Psoas muscle (tissue), 7 donors: ENCODE measurements at regions not wholly inside any gene's neighbourhood (a gene's known extent, or its start where the extent isn't known, plus 50 kb on each side); places are given as distances from the start of the nearest gene placed in this dataset.
A peak's percentile ranks its signal among the peaks of the same experiment; 100 is the strongest.

ENCODE experiments used
- ATAC-seq, 4 donors: fragments of 200-7000 bp; cut with Tn5 transposase; one replicate each; pipeline ENCODE4 v1.9.1; 2020; ENCODE audit warnings: moderate library complexity in 3 of 4, mild to moderate bottlenecking in 2 of 4
- DNase-seq, 2 donors: peaks; one replicate each; pipeline ENCODE4 v3.0.0-alpha.2; 2020
- H3K27ac ChIP-seq: fragments of 200-600 bp; one replicate; pipeline ENCODE4 v1.8.0; 2022
- H3K27me3 ChIP-seq, 3 donors: fragments of 200-600 bp in 1 of 3; one replicate each; pipeline versions ENCODE4 v1.6.1 to v1.8.0; 2013 to 2022; ENCODE audit warnings: low read length in 2 of 3, mild to moderate bottlenecking in 2 of 3, moderate library complexity in 1 of 3; ENCODE audit not compliant: insufficient read depth in 3 of 3
- H3K36me3 ChIP-seq, 2 donors: fragments of 200-600 bp in 1 of 2; one replicate each; pipeline versions ENCODE4 v1.6.1 to v1.8.0; 2013 to 2022; ENCODE audit warnings: low read depth in 1 of 2, mild to moderate bottlenecking in 1 of 2, moderate library complexity in 1 of 2; ENCODE audit not compliant: insufficient read depth in 1 of 2
- H3K4me1 ChIP-seq: fragments of 200-600 bp; one replicate; pipeline ENCODE4 v1.8.0; 2022
- H3K4me3 ChIP-seq: fragments of 200-600 bp; one replicate; pipeline ENCODE4 v1.8.0; 2022; ENCODE audit warnings: mild to moderate bottlenecking
- H3K9me3 ChIP-seq: fragments of 200-600 bp; one replicate; pipeline ENCODE4 v1.8.0; 2022
- CTCF ChIP-seq: fragments of 200-600 bp; IDR thresholded peaks from one replicate; pipeline ENCODE4 v1.8.0; 2022; ENCODE audit warnings: antibody characterized with exemption
- WGBS, 3 donors: extraction: QIAGEN DNeasy Blood & Tissue Kit; methylation state at CpG; one replicate each; pipeline versions ENCODE4 v1.1.6 to v1.1.7; 2013; 5-methylcytosine and 5-hydroxymethylcytosine counted together
- intact Hi-C, 2 donors: fragments of 100-400 bp; cut with DNase I; formaldehyde crosslinking; loops; one replicate each; pipeline versions ENCODE4 v1.11.0 to v1.14.2; 2022
- donor health status: healthy with polysubstance abuse.
- donor health status: DM: no; HTN: no; CAD: no; lungs with moderate emphysema.
- donor health status: Bipolar disorder and iron deficiency.
- donor health status: healthy.
- donor health status: DM: yes; HTN: yes; CAD: no.
- donor health status: DM: no; HTN: no; CAD: no.
- donor health status: DM: yes; HTN: yes; CAD: no.

- TF ChIP-seq CTCF: no peak
- H3K36me3 ChIP-seq: no peaks in the 10 kb centered on the region
- H3K4me3 ChIP-seq: no peak overlapping the region
- DNase-seq (no peak), ATAC-seq (no peak)
- WGBS, 3 donors: 83 to 92% (median 86%) methylated on average over 4 of the region's 4 CpGs
- H3K4me1 ChIP-seq: no peaks in the 10 kb centered on the region
- H3K9me3 ChIP-seq: no peaks in the 10 kb centered on the region
- H3K27me3 ChIP-seq: peaks cover 0 to 41% (median 10%) of the 10 kb centered on the region in 3 donors
- H3K27ac ChIP-seq: no peak overlapping the region
- intact Hi-C loops: no loop called here
These were observed 156.4 kb downstream of the OR2B2 start for GRCh38 chr6:27755768-27756167.

DNA sequence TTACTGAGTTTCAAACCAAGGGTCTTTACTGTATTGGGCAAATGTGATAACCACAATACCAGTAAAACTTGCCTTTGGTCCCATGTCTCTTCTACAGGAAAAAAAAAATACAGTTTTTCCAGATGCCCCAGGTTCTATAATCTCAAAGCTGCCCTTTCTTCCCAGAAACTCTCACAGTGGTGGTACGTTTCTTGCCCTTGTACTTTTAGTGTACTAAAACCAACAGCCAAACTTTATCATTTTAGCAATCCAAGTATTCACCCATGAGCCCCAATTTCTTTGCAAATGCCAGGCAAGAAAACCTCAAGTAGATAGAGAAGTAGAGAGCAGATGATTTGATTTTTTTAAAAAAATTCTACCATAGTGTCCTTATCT, 157.8 kb downstream of the OR2B2 start:
- Histone ChIP-seq H3K36me3 (no peaks in the 10 kb centered on the region), H3K9me3 (no peaks in the 10 kb centered on the region), H3K4me3 (peak overlapping the region; percentile 75), H3K4me1 (no peaks in the 10 kb centered on the region), H3K27ac (no peak overlapping the region), H3K27me3 (peaks cover 0 to 29% (median 10%) of the 10 kb centered on the region in 3 donors)
- intact Hi-C loops: loop anchor here (5.0 kb wide), 4 partner anchors 138 to 567 kb away; a partner anchor contains a TSS
- 14 to 22% (median 16%) methylated on average over 1 of the region's 1 CpG for WGBS, 3 donors
- TF ChIP-seq CTCF: no peak
- DNase-seq (no peak), ATAC-seq (no peak)

- no peak overlapping the region for H3K27ac ChIP-seq
- TF ChIP-seq CTCF: no peak
- no peaks in the 10 kb centered on the region for H3K4me1 ChIP-seq
- H3K9me3 ChIP-seq: no peaks in the 10 kb centered on the region
- H3K27me3 ChIP-seq: peaks cover 0 to 23% (median 10%) of the 10 kb centered on the region in 3 donors
- 0 to 1% (median 0%) methylated on average over 12 of the region's 12 CpGs for WGBS, 3 donors
- ATAC-seq (peak; percentile 47 to 62 (median 57)), DNase-seq (peak; percentile 56 to 60)
- H3K36me3 ChIP-seq: no peaks in the 10 kb centered on the region
- H3K4me3 ChIP-seq: peak overlapping the region; percentile 75
- intact Hi-C loops: loop anchor here (2.0 to 5.0 kb wide), 6 partner anchors 138 to 567 kb away; a partner anchor contains a TSS
These were observed 158.4 kb downstream of the OR2B2 start for GRCh38 chr6:27753668-27754407.

DNA sequence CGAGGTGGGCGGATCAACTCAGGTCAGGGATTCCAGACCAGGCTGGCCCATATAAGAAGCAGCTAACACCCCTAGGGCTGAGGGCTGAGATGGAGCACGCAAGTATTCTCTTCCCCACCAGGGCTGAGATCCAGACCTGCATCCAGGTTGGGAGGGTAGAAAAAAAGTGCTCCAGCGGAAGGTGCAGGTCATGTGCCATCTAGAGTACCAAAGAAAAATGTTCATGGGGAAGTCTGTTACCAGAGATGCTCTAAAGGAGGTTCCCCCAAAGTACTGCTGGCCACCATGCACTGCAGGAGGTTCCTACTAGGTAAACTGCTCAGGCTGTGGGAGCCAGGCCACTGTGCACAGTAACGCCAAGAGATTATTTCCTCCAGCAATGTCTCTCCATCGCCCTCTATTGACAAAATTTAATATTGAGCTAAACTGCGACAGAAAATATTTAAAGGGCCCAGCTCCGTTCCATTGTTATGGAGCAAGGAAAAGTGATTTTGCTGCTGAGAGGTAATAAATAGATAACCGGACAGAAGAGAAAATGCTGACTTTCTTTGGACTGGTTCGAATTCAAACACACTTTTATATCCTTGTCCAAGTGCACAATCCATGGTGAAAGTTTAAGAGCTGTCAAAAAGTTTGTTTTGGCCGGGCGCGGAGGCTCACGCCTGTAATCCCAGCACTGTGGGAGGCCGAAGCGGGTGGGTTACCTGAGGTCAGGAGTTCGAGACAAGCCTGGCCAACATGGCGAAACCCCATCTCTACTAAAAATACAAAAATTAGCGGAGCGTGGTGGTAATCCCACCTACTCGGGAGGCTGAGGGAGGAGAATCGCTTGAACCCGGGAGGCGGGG, 159.9 kb downstream of the OR2B2 start:
- Histone ChIP-seq H3K36me3 (no peaks in the 10 kb centered on the region), H3K4me1 (no peaks in the 10 kb centered on the region), H3K27me3 (peaks cover 0 to 18% (median 6%) of the 10 kb centered on the region in 3 donors), H3K27ac (peak overlapping the region; percentile 43), H3K4me3 (peak overlapping the region; percentile 75), H3K9me3 (no peaks in the 10 kb centered on the region)
- DNase-seq: peak; percentile 28 to 62
- peak; percentile 76 for TF ChIP-seq CTCF
- intact Hi-C loops: loop anchor here (2.0 to 5.0 kb wide), 6 partner anchors 140 to 565 kb away; a partner anchor contains a TSS
- peak; percentile 83 to 92 (median 86) for ATAC-seq
- WGBS, 3 donors: 12 to 14% (median 12%) methylated on average over 24 of the region's 24 CpGs
